ENCODE measurements at regions not wholly inside any gene's neighbourhood (a gene's known extent, or its start where the extent isn't known, plus 50 kb on each side); places are given as distances from the start of the nearest gene placed in this dataset.
A peak's percentile ranks its signal among the peaks of the same experiment; 100 is the strongest.

GRCh38 chr16:51762081-51762996, 611.3 kb upstream of the SALL1 start (continued):
- TF ChIP-seq ZNF318 (CRISPR knock-in tag; IDR thresholded peaks at IDR 0.05) (no peak), ISX (CRISPR knock-in tag; conservative IDR thresholded peaks at IDR 0.05) (no peak), EEA1 (CRISPR knock-in tag; IDR thresholded peaks at IDR 0.05; ENCODE audit: borderline replicate concordance) (no peak), ZNF276 (CRISPR knock-in tag; IDR thresholded peaks at IDR 0.05; ENCODE audit: low read depth) (no peak), THAP9 (CRISPR knock-in tag; IDR thresholded peaks at IDR 0.05; ENCODE audit: borderline replicate concordance) (no peak), ARID2 (CRISPR knock-in tag; IDR thresholded peaks at IDR 0.05; ENCODE audit: borderline replicate concordance) (no peak), MYC (CRISPR knock-in tag; IDR thresholded peaks at IDR 0.05; ENCODE audit: borderline replicate concordance) (peak; percentile 47; the same call in 1 of the 2 replicates), ZNF768 (CRISPR knock-in tag; IDR thresholded peaks at IDR 0.05) (peak; percentile 47; the same call in 1 of the 2 replicates), FOXC1 (CRISPR knock-in tag; IDR thresholded peaks at IDR 0.05; ENCODE audit: borderline replicate concordance) (peak; percentile 34; the same call in 1 of the 2 replicates), ZNF180 (CRISPR knock-in tag; IDR thresholded peaks at IDR 0.05; ENCODE audit: borderline replicate concordance, low read depth) (no peak)
